ENCODE measurements at regions not wholly inside any gene's neighbourhood (a gene's known extent, or its start where the extent isn't known, plus 50 kb on each side); places are given as distances from the start of the nearest gene placed in this dataset.

DNA sequence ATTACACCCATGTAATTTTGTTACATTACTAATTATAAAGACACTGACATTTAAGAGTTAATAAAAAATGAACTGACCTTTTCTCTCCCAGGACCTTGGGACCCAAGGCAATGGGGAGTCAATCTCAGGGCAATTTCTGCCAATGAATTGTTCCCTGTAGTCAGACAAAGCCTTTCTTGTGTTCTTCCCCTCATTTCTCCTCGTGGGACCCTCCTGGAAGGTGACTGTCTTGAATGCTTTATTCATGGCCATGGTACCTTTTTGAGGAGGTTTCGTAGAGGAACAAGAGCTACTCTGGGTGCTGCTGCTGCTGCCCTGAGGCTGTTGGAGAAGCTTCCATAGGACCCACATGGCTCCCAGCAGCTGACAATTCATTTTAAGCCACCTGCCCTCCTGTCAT lies 190.3 kb downstream of the SNX18 start:
- no peak overlapping the region for H3K4me3 ChIP-seq
- no peak for TF ChIP-seq CTCF (IDR thresholded peaks at IDR 0.05)
- peak; percentile 47 for DNase-seq (ENCODE audit: extremely low spot score)
- no peaks in the 10 kb centered on the region for H3K27me3 ChIP-seq
- intact Hi-C loops (cut with DNase I): no loop called here
- peaks cover 10 to 16% (median 12%) of the 10 kb centered on the region in 4 donors for H3K4me1 ChIP-seq
- 89% methylated on average over 2 of the region's 2 CpGs for WGBS
- H3K9me3 ChIP-seq: no peaks in the 10 kb centered on the region
- H3K36me3 ChIP-seq: no peaks in the 10 kb centered on the region
- H3K27ac ChIP-seq (replicated peaks in 1 of 4): no peak overlapping the region

GRCh38 chr5:54705994-54706653 lies 188.6 kb downstream of the SNX18 start:
- no peak overlapping the region for H3K27ac ChIP-seq (replicated peaks in 1 of 4)
- intact Hi-C loops (cut with DNase I): no loop called here
- H3K4me3 ChIP-seq: no peak overlapping the region
- H3K27me3 ChIP-seq: no peaks in the 10 kb centered on the region
- 94% methylated on average over 1 of the region's 1 CpG for WGBS
- TF ChIP-seq CTCF (IDR thresholded peaks at IDR 0.05): no peak
- no peak for TF ChIP-seq POLR2AphosphoS5 (IDR thresholded peaks at IDR 0.05)
- TF ChIP-seq EP300 (IDR thresholded peaks at IDR 0.05): no peak
- no peak for TF ChIP-seq POLR2A (IDR thresholded peaks at IDR 0.05; ENCODE audit: low read depth)
- H3K4me1 ChIP-seq: peaks cover 18 to 29% (median 22%) of the 10 kb centered on the region in 4 donors
- DNase-seq (ENCODE audit: extremely low spot score): peak; percentile 39
- no peaks in the 10 kb centered on the region for H3K36me3 ChIP-seq
- H3K9me3 ChIP-seq: no peaks in the 10 kb centered on the region

- intact Hi-C loops (cut with DNase I): no loop called here
- WGBS: 89% methylated on average over 3 of the region's 3 CpGs
- Histone ChIP-seq H3K36me3 (no peaks in the 10 kb centered on the region), H3K27ac (replicated peaks in 1 of 4) (no peak overlapping the region), H3K4me1 (peaks cover 18 to 32% (median 27%) of the 10 kb centered on the region in 4 donors), H3K9me3 (no peaks in the 10 kb centered on the region), H3K4me3 (no peak overlapping the region), H3K27me3 (no peaks in the 10 kb centered on the region)
- DNase-seq (ENCODE audit: extremely low spot score): peak; percentile 24
- TF ChIP-seq POLR2AphosphoS5 (IDR thresholded peaks at IDR 0.05): no peak
- no peak for TF ChIP-seq POLR2A (IDR thresholded peaks at IDR 0.05; ENCODE audit: low read depth)
- no peak for TF ChIP-seq CTCF (IDR thresholded peaks at IDR 0.05)
- TF ChIP-seq EP300 (IDR thresholded peaks at IDR 0.05): no peak
Measured at GRCh38 chr5:54704825-54705224, 187.3 kb downstream of the SNX18 start.

DNA sequence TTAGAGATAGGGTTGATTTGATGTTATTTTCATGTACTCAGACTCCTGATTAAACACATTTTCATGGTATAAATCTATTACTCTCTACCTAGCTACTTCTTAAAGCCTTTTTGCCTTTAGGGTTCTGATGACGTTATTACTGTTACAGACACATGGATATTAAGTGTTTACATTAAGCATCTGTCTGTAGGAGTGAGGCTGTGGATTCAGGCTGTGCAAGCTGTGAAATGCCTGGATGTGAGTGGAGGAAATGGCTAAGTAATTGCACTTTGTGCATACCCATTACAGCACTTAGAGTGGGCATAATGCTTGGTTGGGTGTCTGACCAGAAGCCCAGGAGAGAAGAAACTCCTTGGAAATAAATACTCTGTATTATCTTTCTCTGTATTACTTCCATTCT lies 186.8 kb downstream of the SNX18 start:
- no peak overlapping the region for H3K4me3 ChIP-seq
- no peaks in the 10 kb centered on the region for H3K9me3 ChIP-seq
- no peak overlapping the region for H3K27ac ChIP-seq (replicated peaks in 1 of 4)
- 55% methylated on average over 1 of the region's 1 CpG for WGBS
- peak; percentile 19 for DNase-seq (ENCODE audit: extremely low spot score)
- no peaks in the 10 kb centered on the region for H3K36me3 ChIP-seq
- H3K27me3 ChIP-seq: no peaks in the 10 kb centered on the region
- no peak for TF ChIP-seq EP300 (IDR thresholded peaks at IDR 0.05)
- no peak for TF ChIP-seq POLR2A (IDR thresholded peaks at IDR 0.05; ENCODE audit: low read depth)
- no peak for TF ChIP-seq CTCF (IDR thresholded peaks at IDR 0.05)
- TF ChIP-seq POLR2AphosphoS5 (IDR thresholded peaks at IDR 0.05): no peak
- peaks cover 18 to 32% (median 27%) of the 10 kb centered on the region in 4 donors for H3K4me1 ChIP-seq
- intact Hi-C loops (cut with DNase I): no loop called here

All from esophagus muscularis mucosa (tissue), 4 donors.